ENCODE measurements at regions not wholly inside any gene's neighbourhood (a gene's known extent, or its start where the extent isn't known, plus 50 kb on each side); places are given as distances from the start of the nearest gene placed in this dataset.

DNA sequence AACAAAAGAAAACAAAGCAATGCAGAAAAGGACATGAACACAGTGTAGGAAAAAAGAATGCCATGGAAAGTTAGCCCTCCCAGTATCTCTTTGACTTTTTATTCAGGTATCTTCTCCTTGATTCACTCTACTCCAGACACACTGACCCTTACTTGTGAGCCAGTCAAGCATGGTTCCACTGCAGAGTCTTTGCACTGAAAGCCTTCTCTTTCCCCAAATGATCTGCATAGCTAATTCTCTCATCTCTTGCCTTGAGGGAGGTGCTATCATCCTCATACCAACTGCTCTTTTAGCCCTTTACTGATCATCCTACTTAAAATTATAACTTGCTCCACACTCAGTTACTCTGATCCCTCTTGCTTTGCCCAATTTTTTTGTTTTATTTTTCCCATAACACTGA is 101.2 kb upstream of the SLC16A7 start:
- no peaks in the 10 kb centered on the region for H3K4me1 ChIP-seq (ENCODE audit: control insufficient read depth, insufficient read depth, low read length)
- no peak for DNase-seq (ENCODE audit: low read depth, low spot score)
- ATAC-seq: no peak
- no peaks in the 10 kb centered on the region for H3K36me3 ChIP-seq (ENCODE audit: control insufficient read depth, insufficient read depth, low read length)
- ChIA-PET POLR2A (no interaction called here), CTCF (no interaction called here)
- H3K4me3 ChIP-seq (ENCODE audit: low read depth in 2 of 2, low read length in 2 of 2): no peak overlapping the region
- TF ChIP-seq, protein P1, sequence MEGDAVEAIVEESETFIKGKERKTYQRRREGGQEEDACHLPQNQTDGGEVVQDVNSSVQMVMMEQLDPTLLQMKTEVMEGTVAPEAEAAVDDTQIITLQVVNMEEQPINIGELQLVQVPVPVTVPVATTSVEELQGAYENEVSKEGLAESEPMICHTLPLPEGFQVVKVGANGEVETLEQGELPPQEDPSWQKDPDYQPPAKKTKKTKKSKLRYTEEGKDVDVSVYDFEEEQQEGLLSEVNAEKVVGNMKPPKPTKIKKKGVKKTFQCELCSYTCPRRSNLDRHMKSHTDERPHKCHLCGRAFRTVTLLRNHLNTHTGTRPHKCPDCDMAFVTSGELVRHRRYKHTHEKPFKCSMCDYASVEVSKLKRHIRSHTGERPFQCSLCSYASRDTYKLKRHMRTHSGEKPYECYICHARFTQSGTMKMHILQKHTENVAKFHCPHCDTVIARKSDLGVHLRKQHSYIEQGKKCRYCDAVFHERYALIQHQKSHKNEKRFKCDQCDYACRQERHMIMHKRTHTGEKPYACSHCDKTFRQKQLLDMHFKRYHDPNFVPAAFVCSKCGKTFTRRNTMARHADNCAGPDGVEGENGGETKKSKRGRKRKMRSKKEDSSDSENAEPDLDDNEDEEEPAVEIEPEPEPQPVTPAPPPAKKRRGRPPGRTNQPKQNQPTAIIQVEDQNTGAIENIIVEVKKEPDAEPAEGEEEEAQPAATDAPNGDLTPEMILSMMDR (IDR thresholded peaks at IDR 0.05): no peak
- TF ChIP-seq TCF7L2 (IDR thresholded peaks at IDR 0.05; ENCODE audit: low read depth, low read length) (no peak), SIN3A (IDR thresholded peaks at IDR 0.05; ENCODE audit: borderline replicate concordance, insufficient read depth, low read depth, low read length) (no peak), POLR2AphosphoS5 (IDR thresholded peaks at IDR 0.05; ENCODE audit: low read depth, low read length) (no peak)
- TF ChIP-seq, protein P2, sequence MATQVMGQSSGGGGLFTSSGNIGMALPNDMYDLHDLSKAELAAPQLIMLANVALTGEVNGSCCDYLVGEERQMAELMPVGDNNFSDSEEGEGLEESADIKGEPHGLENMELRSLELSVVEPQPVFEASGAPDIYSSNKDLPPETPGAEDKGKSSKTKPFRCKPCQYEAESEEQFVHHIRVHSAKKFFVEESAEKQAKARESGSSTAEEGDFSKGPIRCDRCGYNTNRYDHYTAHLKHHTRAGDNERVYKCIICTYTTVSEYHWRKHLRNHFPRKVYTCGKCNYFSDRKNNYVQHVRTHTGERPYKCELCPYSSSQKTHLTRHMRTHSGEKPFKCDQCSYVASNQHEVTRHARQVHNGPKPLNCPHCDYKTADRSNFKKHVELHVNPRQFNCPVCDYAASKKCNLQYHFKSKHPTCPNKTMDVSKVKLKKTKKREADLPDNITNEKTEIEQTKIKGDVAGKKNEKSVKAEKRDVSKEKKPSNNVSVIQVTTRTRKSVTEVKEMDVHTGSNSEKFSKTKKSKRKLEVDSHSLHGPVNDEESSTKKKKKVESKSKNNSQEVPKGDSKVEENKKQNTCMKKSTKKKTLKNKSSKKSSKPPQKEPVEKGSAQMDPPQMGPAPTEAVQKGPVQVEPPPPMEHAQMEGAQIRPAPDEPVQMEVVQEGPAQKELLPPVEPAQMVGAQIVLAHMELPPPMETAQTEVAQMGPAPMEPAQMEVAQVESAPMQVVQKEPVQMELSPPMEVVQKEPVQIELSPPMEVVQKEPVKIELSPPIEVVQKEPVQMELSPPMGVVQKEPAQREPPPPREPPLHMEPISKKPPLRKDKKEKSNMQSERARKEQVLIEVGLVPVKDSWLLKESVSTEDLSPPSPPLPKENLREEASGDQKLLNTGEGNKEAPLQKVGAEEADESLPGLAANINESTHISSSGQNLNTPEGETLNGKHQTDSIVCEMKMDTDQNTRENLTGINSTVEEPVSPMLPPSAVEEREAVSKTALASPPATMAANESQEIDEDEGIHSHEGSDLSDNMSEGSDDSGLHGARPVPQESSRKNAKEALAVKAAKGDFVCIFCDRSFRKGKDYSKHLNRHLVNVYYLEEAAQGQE (IDR thresholded peaks at IDR 0.05; ENCODE audit: insufficient read depth in 1 of 2, low read depth in 2 of 2, low read length in 1 of 2): no peak
- no peak overlapping the region for H3K27ac ChIP-seq (ENCODE audit: low read length)
- BruUV-seq (replicated peaks): no TSS peak
- intact Hi-C loops (cut with micrococcal nuclease; ENCODE audit: unreplicated experiment) (no loop called here), in situ Hi-C loops (cut with HindIII; ENCODE audit: low pct_unique_long_range_greater_than_20kb, low sequenced_read_pairs) (no loop called here)
- no peaks in the 10 kb centered on the region for H3K27me3 ChIP-seq (ENCODE audit: control insufficient read depth, insufficient read depth, low read length)
- no peaks in the 10 kb centered on the region for H3K9me3 ChIP-seq (ENCODE audit: control insufficient read depth, insufficient read depth, low read depth, low read length)

GRCh38 chr12:59491877-59492276 is 104.0 kb upstream of the SLC16A7 start:
- no peak for DNase-seq (ENCODE audit: low read depth, low spot score)
- no peaks in the 10 kb centered on the region for H3K27me3 ChIP-seq (ENCODE audit: control insufficient read depth, insufficient read depth, low read length)
- H3K9me3 ChIP-seq (ENCODE audit: control insufficient read depth, insufficient read depth, low read depth, low read length): no peaks in the 10 kb centered on the region
- no peaks in the 10 kb centered on the region for H3K36me3 ChIP-seq (ENCODE audit: control insufficient read depth, insufficient read depth, low read length)
- intact Hi-C loops (cut with micrococcal nuclease; ENCODE audit: unreplicated experiment) (no loop called here), in situ Hi-C loops (cut with HindIII; ENCODE audit: low pct_unique_long_range_greater_than_20kb, low sequenced_read_pairs) (no loop called here)
- ChIA-PET POLR2A (no interaction called here), CTCF (no interaction called here)
- no peak overlapping the region for H3K27ac ChIP-seq (ENCODE audit: low read length)
- no peak for ATAC-seq
- H3K4me3 ChIP-seq (ENCODE audit: low read depth in 2 of 2, low read length in 2 of 2): no peak overlapping the region
- TF ChIP-seq TCF7L2 (IDR thresholded peaks at IDR 0.05; ENCODE audit: low read depth, low read length) (no peak), POLR2AphosphoS5 (IDR thresholded peaks at IDR 0.05; ENCODE audit: low read depth, low read length) (no peak), SIN3A (IDR thresholded peaks at IDR 0.05; ENCODE audit: borderline replicate concordance, insufficient read depth, low read depth, low read length) (no peak)
- TF ChIP-seq, protein P2 (IDR thresholded peaks at IDR 0.05; ENCODE audit: insufficient read depth in 1 of 2, low read depth in 2 of 2, low read length in 1 of 2): no peak
- TF ChIP-seq, protein P1 (IDR thresholded peaks at IDR 0.05): no peak
- no peaks in the 10 kb centered on the region for H3K4me1 ChIP-seq (ENCODE audit: control insufficient read depth, insufficient read depth, low read length)
- BruUV-seq (replicated peaks): no TSS peak
